NCI-H2107 treated with DMSO at 0.1 percent for 48 hours (cell line): ENCODE measurements at regions not wholly inside any gene's neighbourhood (a gene's known extent, or its start where the extent isn't known, plus 50 kb on each side); places are given as distances from the start of the nearest gene placed in this dataset.
"Not testable (repeated sequence)": the region's sequence is repeated elsewhere in the genome, so short reads cannot be mapped to it uniquely, and the experiment has no call there.

Experiments used
- DNase-seq: peaks from one replicate; lab custom pipeline; 2025; ENCODE audit not compliant: unreplicated experiment; lab: John Stamatoyannopoulos, UW

GRCh38 chr3:166265153-166265552 lies 427.9 kb upstream of the BCHE start:
- DNase-seq, result no peak

GRCh38 chr3:166263460-166263859 lies 426.2 kb upstream of the BCHE start:
- no peak for DNase-seq

GRCh38 chr3:166258293-166258850 lies 421.1 kb upstream of the BCHE start:
- DNase-seq, result not testable (repeated sequence)

- no peak for DNase-seq
Observed at GRCh38 chr3:166257715-166258114, 420.5 kb upstream of the BCHE start.

GRCh38 chr3:166248784-166249183 lies 411.6 kb upstream of the BCHE start:
- no peak for DNase-seq

- DNase-seq, result no peak
Observed at GRCh38 chr3:166243511-166243910, 406.3 kb upstream of the BCHE start.

GRCh38 chr3:166223120-166223519 lies 385.9 kb upstream of the BCHE start:
- DNase-seq, result no peak

GRCh38 chr3:166211451-166211850 lies 374.2 kb upstream of the BCHE start:
- no peak for DNase-seq

- DNase-seq, result no peak
Observed at GRCh38 chr3:166209701-166210100, 372.5 kb upstream of the BCHE start.

- DNase-seq, result no peak
Observed at GRCh38 chr3:166205158-166205557, 367.9 kb upstream of the BCHE start.

GRCh38 chr3:166201476-166201875 lies 364.3 kb upstream of the BCHE start:
- DNase-seq, result no peak

GRCh38 chr3:166199491-166199890 lies 362.3 kb upstream of the BCHE start:
- no peak for DNase-seq

- no peak for DNase-seq
Observed at GRCh38 chr3:166195808-166196207, 358.6 kb upstream of the BCHE start.

- no peak for DNase-seq
Observed at GRCh38 chr3:166191411-166191810, 354.2 kb upstream of the BCHE start.

GRCh38 chr3:166190360-166190759 lies 353.1 kb upstream of the BCHE start:
- no peak for DNase-seq

- no peak for DNase-seq
Observed at GRCh38 chr3:166187237-166187636, 350.0 kb upstream of the BCHE start.

GRCh38 chr3:166186003-166186402 lies 348.8 kb upstream of the BCHE start:
- no peak for DNase-seq

- DNase-seq, result no peak
Observed at GRCh38 chr3:166177130-166177529, 339.9 kb upstream of the BCHE start.

- no peak for DNase-seq
Observed at GRCh38 chr3:166171695-166172094, 334.5 kb upstream of the BCHE start.

GRCh38 chr3:166169681-166170080 lies 332.5 kb upstream of the BCHE start:
- no peak for DNase-seq

GRCh38 chr3:166127969-166128368 lies 290.7 kb upstream of the BCHE start:
- DNase-seq, result no peak

- DNase-seq, result no peak
Observed at GRCh38 chr3:166125179-166125578, 288.0 kb upstream of the BCHE start.

GRCh38 chr3:166123576-166123975 lies 286.4 kb upstream of the BCHE start:
- no peak for DNase-seq

GRCh38 chr3:166123088-166123487 lies 285.9 kb upstream of the BCHE start:
- no peak for DNase-seq
